ENCODE measurements at regions not wholly inside any gene's neighbourhood (a gene's known extent, or its start where the extent isn't known, plus 50 kb on each side); places are given as distances from the start of the nearest gene placed in this dataset.

GRCh38 chr11:26243426-26243825 is 88.5 kb upstream of the ANO3 start:
- POLR2A ChIA-PET: no interaction called here
- H3K27ac Mint-ChIP-seq: no peak overlapping the region
- TF ChIP-seq SP1 (CRISPR knock-in tag; conservative IDR thresholded peaks at IDR 0.05): no peak
- no peak for TF ChIP-seq MAX (CRISPR knock-in tag; IDR thresholded peaks at IDR 0.05)
- TF ChIP-seq AR (CRISPR knock-in tag; IDR thresholded peaks at IDR 0.05): no peak
- TF ChIP-seq SMAD3 (CRISPR knock-in tag; IDR thresholded peaks at IDR 0.05; ENCODE audit: borderline replicate concordance): no peak
- TF ChIP-seq SOX15 (CRISPR knock-in tag; IDR thresholded peaks at IDR 0.05): no peak
- no peak for TF ChIP-seq ZNF423 (CRISPR knock-in tag; IDR thresholded peaks at IDR 0.05)
- TF ChIP-seq FOXJ3 (CRISPR knock-in tag; IDR thresholded peaks at IDR 0.05; ENCODE audit: borderline replicate concordance): no peak
- TF ChIP-seq, protein P1, sequence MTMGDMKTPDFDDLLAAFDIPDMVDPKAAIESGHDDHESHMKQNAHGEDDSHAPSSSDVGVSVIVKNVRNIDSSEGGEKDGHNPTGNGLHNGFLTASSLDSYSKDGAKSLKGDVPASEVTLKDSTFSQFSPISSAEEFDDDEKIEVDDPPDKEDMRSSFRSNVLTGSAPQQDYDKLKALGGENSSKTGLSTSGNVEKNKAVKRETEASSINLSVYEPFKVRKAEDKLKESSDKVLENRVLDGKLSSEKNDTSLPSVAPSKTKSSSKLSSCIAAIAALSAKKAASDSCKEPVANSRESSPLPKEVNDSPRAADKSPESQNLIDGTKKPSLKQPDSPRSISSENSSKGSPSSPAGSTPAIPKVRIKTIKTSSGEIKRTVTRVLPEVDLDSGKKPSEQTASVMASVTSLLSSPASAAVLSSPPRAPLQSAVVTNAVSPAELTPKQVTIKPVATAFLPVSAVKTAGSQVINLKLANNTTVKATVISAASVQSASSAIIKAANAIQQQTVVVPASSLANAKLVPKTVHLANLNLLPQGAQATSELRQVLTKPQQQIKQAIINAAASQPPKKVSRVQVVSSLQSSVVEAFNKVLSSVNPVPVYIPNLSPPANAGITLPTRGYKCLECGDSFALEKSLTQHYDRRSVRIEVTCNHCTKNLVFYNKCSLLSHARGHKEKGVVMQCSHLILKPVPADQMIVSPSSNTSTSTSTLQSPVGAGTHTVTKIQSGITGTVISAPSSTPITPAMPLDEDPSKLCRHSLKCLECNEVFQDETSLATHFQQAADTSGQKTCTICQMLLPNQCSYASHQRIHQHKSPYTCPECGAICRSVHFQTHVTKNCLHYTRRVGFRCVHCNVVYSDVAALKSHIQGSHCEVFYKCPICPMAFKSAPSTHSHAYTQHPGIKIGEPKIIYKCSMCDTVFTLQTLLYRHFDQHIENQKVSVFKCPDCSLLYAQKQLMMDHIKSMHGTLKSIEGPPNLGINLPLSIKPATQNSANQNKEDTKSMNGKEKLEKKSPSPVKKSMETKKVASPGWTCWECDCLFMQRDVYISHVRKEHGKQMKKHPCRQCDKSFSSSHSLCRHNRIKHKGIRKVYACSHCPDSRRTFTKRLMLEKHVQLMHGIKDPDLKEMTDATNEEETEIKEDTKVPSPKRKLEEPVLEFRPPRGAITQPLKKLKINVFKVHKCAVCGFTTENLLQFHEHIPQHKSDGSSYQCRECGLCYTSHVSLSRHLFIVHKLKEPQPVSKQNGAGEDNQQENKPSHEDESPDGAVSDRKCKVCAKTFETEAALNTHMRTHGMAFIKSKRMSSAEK (CRISPR knock-in tag; IDR thresholded peaks at IDR 0.05; ENCODE audit: borderline replicate concordance): no peak
- no peak for TF ChIP-seq ZNF263 (CRISPR knock-in tag; IDR thresholded peaks at IDR 0.05; ENCODE audit: low read depth)
- no peak for TF ChIP-seq RELA (CRISPR knock-in tag; IDR thresholded peaks at IDR 0.05; ENCODE audit: borderline replicate concordance)
- no peak for TF ChIP-seq ZNF416 (CRISPR knock-in tag; IDR thresholded peaks at IDR 0.05)
- TF ChIP-seq, protein P2, sequence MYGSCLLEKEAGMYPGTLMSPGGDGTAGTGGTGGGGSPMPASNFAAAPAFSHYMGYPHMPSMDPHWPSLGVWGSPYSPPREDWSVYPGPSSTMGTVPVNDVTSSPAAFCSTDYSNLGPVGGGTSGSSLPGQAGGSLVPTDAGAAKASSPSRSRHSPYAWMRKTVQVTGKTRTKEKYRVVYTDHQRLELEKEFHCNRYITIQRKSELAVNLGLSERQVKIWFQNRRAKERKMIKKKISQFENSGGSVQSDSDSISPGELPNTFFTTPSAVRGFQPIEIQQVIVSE (CRISPR knock-in tag; IDR thresholded peaks at IDR 0.05; ENCODE audit: borderline replicate concordance): no peak
- TF ChIP-seq TCF7 (CRISPR knock-in tag; IDR thresholded peaks at IDR 0.05; ENCODE audit: low read depth): no peak
- TF ChIP-seq, protein P3, sequence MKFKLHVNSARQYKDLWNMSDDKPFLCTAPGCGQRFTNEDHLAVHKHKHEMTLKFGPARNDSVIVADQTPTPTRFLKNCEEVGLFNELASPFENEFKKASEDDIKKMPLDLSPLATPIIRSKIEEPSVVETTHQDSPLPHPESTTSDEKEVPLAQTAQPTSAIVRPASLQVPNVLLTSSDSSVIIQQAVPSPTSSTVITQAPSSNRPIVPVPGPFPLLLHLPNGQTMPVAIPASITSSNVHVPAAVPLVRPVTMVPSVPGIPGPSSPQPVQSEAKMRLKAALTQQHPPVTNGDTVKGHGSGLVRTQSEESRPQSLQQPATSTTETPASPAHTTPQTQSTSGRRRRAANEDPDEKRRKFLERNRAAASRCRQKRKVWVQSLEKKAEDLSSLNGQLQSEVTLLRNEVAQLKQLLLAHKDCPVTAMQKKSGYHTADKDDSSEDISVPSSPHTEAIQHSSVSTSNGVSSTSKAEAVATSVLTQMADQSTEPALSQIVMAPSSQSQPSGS (CRISPR knock-in tag; IDR thresholded peaks at IDR 0.05; ENCODE audit: borderline replicate concordance, low read depth): no peak
- TF ChIP-seq NR3C1 (CRISPR knock-in tag; conservative IDR thresholded peaks at IDR 0.05; ENCODE audit: low read depth): no peak
- no peak for TF ChIP-seq HMGA2 (CRISPR knock-in tag; IDR thresholded peaks at IDR 0.05)
- TF ChIP-seq E2F1 (CRISPR knock-in tag; IDR thresholded peaks at IDR 0.05): no peak
- no peak for TF ChIP-seq OVOL2 (CRISPR knock-in tag; IDR thresholded peaks at IDR 0.05; ENCODE audit: borderline replicate concordance)
- H3K4me3 Mint-ChIP-seq: no peak overlapping the region
- H3K27me3 Mint-ChIP-seq (ENCODE audit: low read depth): no peaks in the 10 kb centered on the region
- ATAC-seq (no peak), DNase-seq (ENCODE audit: low spot score) (no peak)
- H3K9me3 Mint-ChIP-seq: peaks cover 6% of the 10 kb centered on the region
- H3K4me1 Mint-ChIP-seq: peaks cover 2% of the 10 kb centered on the region; the same call in 1 of the 2 replicates
- H3K36me3 Mint-ChIP-seq: 0 out of 2 replicates have a peak, but pooled peaks cover 2% of the 10 kb centered on the region
- CTCF ChIA-PET: interaction anchor here (1.6 kb wide), 1 partner anchor 41 kb away, joined by 6 read pairs; no protein-coding TSS in a partner anchor
